H1 (cell line): ENCODE measurements at regions not wholly inside any gene's neighbourhood (a gene's known extent, or its start where the extent isn't known, plus 50 kb on each side); places are given as distances from the start of the nearest gene placed in this dataset.

ENCODE experiments used
- CTCF ChIA-PET: fragments of 300-600 bp; sonication (Branson Sonifier 250); formaldehyde crosslinking; loops from one replicate; lab custom pipeline; 2021; ENCODE audit not compliant: partially characterized antibody; lab: Charles Lee
- POLR2A ChIA-PET: fragments of 300-600 bp; sonication (Branson Sonifier 250); formaldehyde crosslinking; loops from one replicate; lab custom pipeline; 2021; ENCODE audit warnings: inconsistent platforms; ENCODE audit not compliant: partially characterized antibody; lab: Charles Lee
- DNase-seq, 2 experiments: peaks; one replicate each; pipeline versions ENCODE4 v3.0.0 to v3.0.0-alpha.2; 2010 to 2022; ENCODE audit warnings: low spot score in 2 of 2, low read depth in 1 of 2, mixed read lengths in 1 of 2
- FAIRE-seq: peaks from 2 replicates; lab custom pipeline; 2011; peaks lifted over from hg19 to GRCh38; lab: Jason Lieb, UNC
- H2AFZ ChIP-seq: 2 replicates; pipeline ENCODE4 v1.8.1; 2012; ENCODE audit warnings: low read length, inconsistent platforms
- H2AK5ac ChIP-seq: 2 replicates; pipeline ENCODE4 v1.6.1; 2013; ENCODE audit warnings: low read depth, low read length
- H2BK120ac ChIP-seq: replicated peaks from 2 replicates; pipeline ENCODE3; 2013; ENCODE audit warnings: low read depth, low read length, inconsistent platforms
- H2BK12ac ChIP-seq: 2 replicates; pipeline ENCODE4 v1.6.1; 2013; ENCODE audit warnings: low read depth, low read length
- H2BK15ac ChIP-seq: 2 replicates; pipeline ENCODE4 v1.6.1; 2013; ENCODE audit warnings: low read length
- H2BK20ac ChIP-seq: 2 replicates; pipeline ENCODE4 v1.6.1; 2013; ENCODE audit warnings: low read length
- H2BK5ac ChIP-seq: 2 replicates; pipeline ENCODE4 v1.6.1; 2013; ENCODE audit warnings: low read depth, low read length
- H3K14ac ChIP-seq: 2 replicates; pipeline ENCODE4 v1.6.1; 2013; ENCODE audit warnings: inconsistent platforms; ENCODE audit not compliant: insufficient read length
- H3K18ac ChIP-seq: 2 replicates; pipeline ENCODE4 v1.6.1; 2013; ENCODE audit warnings: low read length; ENCODE audit errors: extremely low read depth
- H3K23ac ChIP-seq: 2 replicates; pipeline ENCODE4 v1.6.1; 2013; ENCODE audit warnings: inconsistent platforms; ENCODE audit not compliant: insufficient read length
- H3K23me2 ChIP-seq: 2 replicates; pipeline ENCODE4 v1.6.1; 2013; ENCODE audit warnings: low read depth, low read length
- H3K27ac ChIP-seq: 2 replicates; pipeline ENCODE4 v1.6.1; 2011; ENCODE audit warnings: low read depth, low read length, inconsistent platforms
- H3K27me3 ChIP-seq, 4 experiments: replicated peaks in 1 of 4; 1 replicate in 1 of 4; 2 replicates in 3 of 4; pipeline versions ENCODE4 v1.6.1 to v1.8.1; 2011 to 2013; ENCODE audit warnings: low read length in 3 of 4, mild to moderate bottlenecking in 3 of 4, inconsistent platforms in 2 of 4, mixed read lengths in 2 of 4, moderate library complexity in 1 of 4; ENCODE audit not compliant: control insufficient read depth in 3 of 4, insufficient read depth in 3 of 4; ENCODE audit errors: extremely low read depth in 1 of 4
- H3K36me3 ChIP-seq, 4 experiments: 2 replicates each; pipeline versions ENCODE4 v1.6.1 to v1.8.1; 2011 to 2013; ENCODE audit warnings: mild to moderate bottlenecking in 4 of 4, low read length in 3 of 4, moderate library complexity in 2 of 4, control low read depth in 1 of 4, inconsistent platforms in 1 of 4; ENCODE audit not compliant: insufficient read depth in 4 of 4, control insufficient read depth in 2 of 4
- H3K4ac ChIP-seq: replicated peaks from 2 replicates; pipeline ENCODE3; 2013; ENCODE audit warnings: low read length, low read depth, mixed read lengths, inconsistent platforms; ENCODE audit not compliant: insufficient read length
- H3K4me1 ChIP-seq, 4 experiments: replicated peaks in 1 of 4; 1 replicate in 1 of 4; 2 replicates in 3 of 4; pipeline versions ENCODE4 v1.6.1 to v1.8.1; 2011 to 2013; ENCODE audit warnings: low read length in 3 of 4, inconsistent platforms in 2 of 4, mixed read lengths in 1 of 4; ENCODE audit not compliant: insufficient read depth in 4 of 4, control insufficient read depth in 3 of 4
- H3K4me2 ChIP-seq, 2 experiments: 2 replicates each; pipeline versions ENCODE4 v1.6.1 to v1.8.1; 2011 to 2013; ENCODE audit warnings: low read depth in 2 of 2, low read length in 2 of 2, control low read depth in 1 of 2, inconsistent platforms in 1 of 2, mild to moderate bottlenecking in 1 of 2; ENCODE audit not compliant: insufficient read depth in 1 of 2
- H3K4me3 ChIP-seq, 4 experiments: fragments of 200-600, 300-600 bp in 1 of 4; sonication (generic), shearing (Covaris generic), sonication (Bioruptor Twin) in 1 of 4; 2 replicates each; pipeline versions ENCODE4 v1.5.1 to v1.8.1; 2011 to 2016; ENCODE audit warnings: low read length in 4 of 4, low read depth in 3 of 4, control low read depth in 2 of 4, inconsistent platforms in 2 of 4, mild to moderate bottlenecking in 2 of 4, mixed read lengths in 1 of 4, moderate library complexity in 1 of 4; ENCODE audit not compliant: insufficient read depth in 2 of 4; ENCODE audit errors: extremely low read depth in 1 of 4
- H3K56ac ChIP-seq: replicated peaks from 2 replicates; pipeline ENCODE3; 2013; ENCODE audit warnings: low read depth, mild to moderate bottlenecking, mixed read lengths, low read length, inconsistent platforms; ENCODE audit not compliant: insufficient read length
- H3K79me1 ChIP-seq: 2 replicates; pipeline ENCODE4 v1.6.1; 2013; ENCODE audit warnings: low read depth, low read length, control low read depth
- H3K79me2 ChIP-seq, 2 experiments: 2 replicates each; pipeline versions ENCODE4 v1.6.1 to v1.8.1; 2012 to 2013; ENCODE audit warnings: low read length in 2 of 2, mild to moderate bottlenecking in 2 of 2, inconsistent platforms in 1 of 2; ENCODE audit not compliant: insufficient read depth in 2 of 2, control insufficient read depth in 1 of 2
- H3K9ac ChIP-seq, 4 experiments: replicated peaks in 1 of 4; 1 replicate in 1 of 4; 2 replicates in 3 of 4; pipeline versions ENCODE4 v1.6.1 to v1.8.1; 2011 to 2013; ENCODE audit warnings: low read depth in 3 of 4, low read length in 3 of 4, control low read depth in 2 of 4, mild to moderate bottlenecking in 2 of 4, moderate library complexity in 2 of 4, inconsistent platforms in 1 of 4; ENCODE audit errors: extremely low read depth in 1 of 4
- H3K9me3 ChIP-seq, 2 experiments: 2 replicates each; pipeline versions ENCODE4 v1.6.1 to v1.8.1; 2012 to 2013; ENCODE audit warnings: mild to moderate bottlenecking in 2 of 2, moderate library complexity in 2 of 2, control low read depth in 1 of 2, inconsistent platforms in 1 of 2, low read depth in 1 of 2, low read length in 1 of 2, mixed read lengths in 1 of 2; ENCODE audit not compliant: insufficient read depth in 2 of 2
- H4K20me1 ChIP-seq, 2 experiments: replicated peaks in 1 of 2; 2 replicates each; pipeline versions ENCODE3 to v1.8.1; 2011 to 2013; ENCODE audit warnings: inconsistent platforms in 2 of 2, low read length in 2 of 2, mild to moderate bottlenecking in 1 of 2; ENCODE audit not compliant: insufficient read depth in 2 of 2, control insufficient read depth in 1 of 2
- H4K5ac ChIP-seq: 2 replicates; pipeline ENCODE4 v1.6.1; 2013; ENCODE audit warnings: low read length, low read depth, mixed read lengths, inconsistent platforms; ENCODE audit not compliant: insufficient read length
- H4K8ac ChIP-seq: 2 replicates; pipeline ENCODE4 v1.8.0; 2013; ENCODE audit warnings: mild to moderate bottlenecking, moderate library complexity, low read length, inconsistent platforms; ENCODE audit not compliant: insufficient read depth; ENCODE audit errors: extremely low read depth
- H4K91ac ChIP-seq: replicated peaks from 2 replicates; pipeline ENCODE3; 2013; ENCODE audit warnings: low read length, mixed read lengths, inconsistent platforms; ENCODE audit not compliant: insufficient read length
- BRCA1 ChIP-seq: IDR thresholded peaks from 2 replicates; pipeline ENCODE4 v1.6.1; 2012; ENCODE audit warnings: low read depth, low read length, improper control_type of control experiment
- CEBPB ChIP-seq: IDR thresholded peaks from 2 replicates; pipeline ENCODE4 v1.6.1; 2012; ENCODE audit warnings: low read depth, low read length
- CHD1 ChIP-seq: IDR thresholded peaks from 2 replicates; pipeline ENCODE4 v1.6.1; 2012; ENCODE audit warnings: low read depth, low read length, improper control_type of control experiment
- GABPA ChIP-seq: IDR thresholded peaks from 2 replicates; pipeline ENCODE4 v1.6.1; 2011; ENCODE audit warnings: mild to moderate bottlenecking, low read length, moderate library complexity, borderline replicate concordance; ENCODE audit not compliant: insufficient read depth
- HDAC2 ChIP-seq, 2 experiments: fragments of 300-600 bp in 1 of 2; sonication (generic) in 1 of 2; IDR thresholded peaks; 2 replicates each; pipeline ENCODE4 v1.6.1; 2011 to 2012; ENCODE audit warnings: low read depth in 2 of 2, low read length in 2 of 2, mild to moderate bottlenecking in 2 of 2, moderate library complexity in 2 of 2, borderline replicate concordance in 1 of 2, inconsistent platforms in 1 of 2
- NRF1 ChIP-seq: IDR thresholded peaks from 2 replicates; pipeline ENCODE4 v1.6.1; 2011; ENCODE audit warnings: mild to moderate bottlenecking, low read depth, low read length, improper control_type of control experiment
- PHF8 ChIP-seq: fragments of 200-600 bp; sonication (generic); conservative IDR thresholded peaks from 2 replicates; pipeline ENCODE4 v1.7.1; 2012; ENCODE audit warnings: low read depth, mild to moderate bottlenecking, inconsistent platforms, low read length, moderate library complexity
- POLR2AphosphoS5 ChIP-seq: IDR thresholded peaks from 2 replicates; pipeline ENCODE4 v1.6.1; 2011; ENCODE audit warnings: low read depth, low read length
- POU5F1 ChIP-seq: IDR thresholded peaks from 2 replicates; pipeline ENCODE4 v1.6.1; 2011; ENCODE audit warnings: low read depth, mild to moderate bottlenecking, low read length, moderate library complexity
- RFX5 ChIP-seq: IDR thresholded peaks from 2 replicates; pipeline ENCODE4 v1.6.1; 2011; ENCODE audit warnings: low read depth, low read length, improper control_type of control experiment, borderline replicate concordance
- RXRA ChIP-seq: IDR thresholded peaks from 2 replicates; pipeline ENCODE4 v1.6.1; 2011; ENCODE audit warnings: low read depth, mild to moderate bottlenecking, low read length, moderate library complexity; ENCODE audit not compliant: insufficient read depth
- SP1 ChIP-seq: IDR thresholded peaks from 2 replicates; pipeline ENCODE4 v1.6.1; 2011; ENCODE audit warnings: low read depth, low read length
- SUZ12 ChIP-seq: fragments of 200-600 bp; sonication (generic); IDR thresholded peaks from 2 replicates; pipeline ENCODE4 v1.6.1; 2012; ENCODE audit warnings: mild to moderate bottlenecking, inconsistent platforms, low read length, moderate library complexity, mixed read lengths
- TAF7 ChIP-seq: optimal IDR thresholded peaks from 2 replicates; pipeline ENCODE3; 2011; ENCODE audit warnings: low read depth, mild to moderate bottlenecking, inconsistent platforms, low read length, moderate library complexity, borderline replicate concordance
- WGBS, 2 experiments: shearing (Covaris generic) in 1 of 2; methylation state at CpG; one replicate each; pipeline versions ENCODE4 v1.1.6 to v1.1.7; 2013 to 2015; ENCODE audit warnings: low lambda C conversion rate in 2 of 2, mixed read lengths in 2 of 2, inconsistent platforms in 1 of 2, low coverage in 1 of 2, missing lambda C conversion rate in 1 of 2; ENCODE audit not compliant: insufficient replicate concordance in 2 of 2, insufficient coverage in 1 of 2, insufficient read length in 1 of 2; ENCODE audit errors: extremely low coverage in 1 of 2, missing lambda C conversion rate in 1 of 2; 5-methylcytosine and 5-hydroxymethylcytosine counted together

- H3K4me1 ChIP-seq: peaks cover 0 to 8% (median 7%) of the 10 kb centered on the region in 4 experiments; a peak in 5 of 7 replicates
- no peak overlapping the region for H3K18ac ChIP-seq
- no peaks in the 10 kb centered on the region for H4K20me1 ChIP-seq
- no peak overlapping the region for H4K91ac ChIP-seq
- H2BK5ac ChIP-seq: no peak overlapping the region
- H2BK12ac ChIP-seq: 0 out of 2 replicates have a peak overlapping the region, but pooled peaks have one; percentile 5
- ChIA-PET POLR2A (no interaction called here), CTCF (interaction anchor here (1.0 to 2.3 kb wide), 2 partner anchors 32 to 149 kb away, joined by 3 to 8 read pairs; no protein-coding TSS in a partner anchor)
- no peaks in the 10 kb centered on the region for H3K79me1 ChIP-seq
- no peak for FAIRE-seq
- no peak overlapping the region for H3K4ac ChIP-seq
- no peaks in the 10 kb centered on the region for H3K9me3 ChIP-seq
- no peak overlapping the region for H2BK20ac ChIP-seq
- H3K56ac ChIP-seq: no peak overlapping the region
- no peak overlapping the region for H2AFZ ChIP-seq
- H3K79me2 ChIP-seq: no peaks in the 10 kb centered on the region
- H3K4me2 ChIP-seq: no peak overlapping the region
- H3K4me3 ChIP-seq: no peak overlapping the region
- no peak overlapping the region for H4K8ac ChIP-seq
- H3K23me2 ChIP-seq: no peaks in the 10 kb centered on the region
- no peak overlapping the region for H2BK120ac ChIP-seq
- H2AK5ac ChIP-seq: no peak overlapping the region
- WGBS, 2 experiments: 88% methylated on average over 7 of the region's 7 CpGs; no CpG with 5 or more reads in 1 of the 2 experiments
- H3K27me3 ChIP-seq: no peaks in the 10 kb centered on the region
- H2BK15ac ChIP-seq: no peak overlapping the region
- no peaks in the 10 kb centered on the region for H3K36me3 ChIP-seq
- H3K9ac ChIP-seq: no peak overlapping the region
- no peak for DNase-seq
- H3K27ac ChIP-seq: no peak overlapping the region
- no peak overlapping the region for H3K23ac ChIP-seq
- H3K14ac ChIP-seq: no peak overlapping the region
- no peak overlapping the region for H4K5ac ChIP-seq
- no peak for TF ChIP-seq SUZ12
- no peak for TF ChIP-seq PHF8
- TF ChIP-seq GABPA: no peak
- TF ChIP-seq TAF7: no peak
- TF ChIP-seq CHD1: no peak
- TF ChIP-seq SP1: no peak
- TF ChIP-seq RXRA: no peak
- no peak for TF ChIP-seq BRCA1
- TF ChIP-seq RFX5: no peak
- TF ChIP-seq HDAC2 (IDR thresholded peaks at IDR 0.05; ENCODE audit: borderline replicate concordance in 1 of 2, low read depth in 2 of 2, low read length in 2 of 2): no peak
- TF ChIP-seq CEBPB: no peak
- no peak for TF ChIP-seq POLR2AphosphoS5
- TF ChIP-seq POU5F1: no peak
- TF ChIP-seq NRF1: no peak
Observed at GRCh38 chr7:121515630-121516401, 119.7 kb upstream of the FAM3C start.
